Keratinocyte (primary cell): ENCODE measurements at regions not wholly inside any gene's neighbourhood (a gene's known extent, or its start where the extent isn't known, plus 50 kb on each side); places are given as distances from the start of the nearest gene placed in this dataset.
"Not testable (repeated sequence)": the region's sequence is repeated elsewhere in the genome, so short reads cannot be mapped to it uniquely, and the experiment has no call there.

Experiments used
- DNase-seq: peaks from one replicate; pipeline ENCODE4 v3.0.0-alpha.2; 2011; ENCODE audit warnings: low read depth, missing footprints, low spot score
- FAIRE-seq: peaks from 2 replicates; lab custom pipeline; 2011; peaks lifted over from hg19 to GRCh38; lab: Jason Lieb, UNC
- H2AFZ ChIP-seq: 2 replicates; pipeline ENCODE4 v1.6.0; 2012; ENCODE audit warnings: low read length, control low read depth, inconsistent platforms; ENCODE audit not compliant: control insufficient read depth
- H3K27ac ChIP-seq: 2 replicates; pipeline ENCODE4 v1.5.1; 2011; ENCODE audit warnings: low read length; ENCODE audit not compliant: control insufficient read depth, insufficient read depth
- H3K27me3 ChIP-seq: 3 replicates; pipeline ENCODE4 v1.6.0; 2011; ENCODE audit warnings: low read length; ENCODE audit not compliant: control insufficient read depth, insufficient read depth; ENCODE audit errors: extremely low read depth
- H3K36me3 ChIP-seq, 2 experiments: 2 replicates in 1 of 2; 3 replicates in 1 of 2; pipeline ENCODE4 v1.5.1; 2011; ENCODE audit warnings: low read length in 2 of 2, mild to moderate bottlenecking in 1 of 2; ENCODE audit not compliant: control insufficient read depth in 2 of 2, insufficient read depth in 2 of 2; ENCODE audit errors: extremely low read depth in 1 of 2
- H3K4me1 ChIP-seq: 3 replicates; pipeline ENCODE4 v1.5.1; 2011; ENCODE audit warnings: low read length; ENCODE audit not compliant: control insufficient read depth, insufficient read depth; ENCODE audit errors: extremely low read depth
- H3K4me2 ChIP-seq: 3 replicates; pipeline ENCODE4 v1.6.0; 2011; ENCODE audit warnings: low read depth, low read length; ENCODE audit not compliant: control insufficient read depth, insufficient read depth; ENCODE audit errors: extremely low read depth
- H3K4me3 ChIP-seq, 3 experiments: fragments of 200-600 bp in 1 of 3; sonication (generic) in 1 of 3; 2 replicates in 2 of 3; 3 replicates in 1 of 3; pipeline ENCODE4 v1.5.1; 2011 to 2016; ENCODE audit warnings: low read length in 3 of 3, mild to moderate bottlenecking in 3 of 3, control low read depth in 2 of 3, inconsistent platforms in 1 of 3, low read depth in 1 of 3, mixed read lengths in 1 of 3, mixed run types in 1 of 3, moderate library complexity in 1 of 3; ENCODE audit not compliant: control insufficient read depth in 2 of 3, insufficient read depth in 2 of 3; ENCODE audit errors: extremely low read depth in 1 of 3
- H3K79me2 ChIP-seq: 2 replicates; pipeline ENCODE4 v1.6.0; 2012; ENCODE audit warnings: low read length; ENCODE audit not compliant: control insufficient read depth, insufficient read depth
- H3K9ac ChIP-seq: 3 replicates; pipeline ENCODE4 v1.6.0; 2011; ENCODE audit warnings: low read length; ENCODE audit not compliant: control insufficient read depth, insufficient read depth; ENCODE audit errors: extremely low read depth
- H3K9me1 ChIP-seq: 3 replicates; pipeline ENCODE4 v1.6.0; 2011; ENCODE audit warnings: low read length; ENCODE audit not compliant: control insufficient read depth, insufficient read depth; ENCODE audit errors: extremely low read depth
- H3K9me3 ChIP-seq: 2 replicates; pipeline ENCODE4 v1.5.1; 2012; ENCODE audit warnings: low read depth, low read length; ENCODE audit not compliant: control insufficient read depth
- H4K20me1 ChIP-seq: 3 replicates; pipeline ENCODE4 v1.6.0; 2011; ENCODE audit warnings: low read length; ENCODE audit not compliant: control insufficient read depth, insufficient read depth; ENCODE audit errors: extremely low read depth
- CTCF ChIP-seq, 3 experiments: IDR thresholded peaks in 1 of 3; conservative IDR thresholded peaks in 1 of 3; optimal IDR thresholded peaks in 1 of 3; 2 replicates in 2 of 3; 3 replicates in 1 of 3; pipeline versions ENCODE3 to v1.5.1; 2011; ENCODE audit warnings: low read length in 3 of 3, mild to moderate bottlenecking in 3 of 3, moderate library complexity in 2 of 3, control low read depth in 1 of 3, inconsistent platforms in 1 of 3; ENCODE audit not compliant: insufficient read depth in 2 of 3; ENCODE audit errors: extremely low read depth in 1 of 3
- EZH2 ChIP-seq: IDR thresholded peaks from one replicate; pipeline ENCODE4 v1.6.1; 2012; ENCODE audit warnings: inconsistent platforms, mild to moderate bottlenecking, low read length, moderate library complexity
- dilution Hi-C: fragments of 300-500 bp; cut with MboI; formaldehyde crosslinking; loops from one replicate; pipeline ENCODE4 v1.7.0; 2020; ENCODE audit warnings: low sequenced_read_pairs; ENCODE audit not compliant: extremely low pct_ligation_motif_present

- no peak for TF ChIP-seq EZH2
- FAIRE-seq = no peak
Observed at GRCh38 chr4:36601864-36602495, 320.6 kb downstream of the DTHD1 start.

GRCh38 chr4:36609661-36610060 lies 328.2 kb downstream of the DTHD1 start:
- Histone ChIP-seq H3K4me1 (peaks cover 3% of the 10 kb centered on the region), H3K4me2 (no peak overlapping the region), H3K9ac (no peak overlapping the region), H3K36me3 (no peaks in the 10 kb centered on the region), H4K20me1 (no peaks in the 10 kb centered on the region), H3K79me2 (no peaks in the 10 kb centered on the region), H3K27me3 (no peaks in the 10 kb centered on the region), H2AFZ (no peak overlapping the region), H3K9me1 (no peaks in the 10 kb centered on the region), H3K4me3 (no peak overlapping the region), H3K27ac (no peak overlapping the region), H3K9me3 (no peaks in the 10 kb centered on the region)
- TF ChIP-seq EZH2 = no peak
- TF ChIP-seq CTCF (optimal IDR thresholded peaks at IDR 0.05 in 1 of 3, IDR thresholded peaks at IDR 0.05 in 1 of 3, conservative IDR thresholded peaks at IDR 0.05 in 1 of 3; ENCODE audit: extremely low read depth in 1 of 3, insufficient read depth in 2 of 3, low read length in 3 of 3) = no peak
- FAIRE-seq (no peak), DNase-seq (no peak)
- dilution Hi-C loops = no loop called here

More at GRCh38 chr4:36601864-36602495, 320.6 kb downstream of the DTHD1 start:
- Histone ChIP-seq H3K79me2 (no peaks in the 10 kb centered on the region), H3K9me3 (no peaks in the 10 kb centered on the region), H3K4me1 (no peaks in the 10 kb centered on the region), H3K4me2 (no peak overlapping the region), H3K9ac (no peak overlapping the region), H3K27me3 (no peaks in the 10 kb centered on the region), H3K36me3 (no peaks in the 10 kb centered on the region), H2AFZ (no peak overlapping the region), H3K27ac (no peak overlapping the region), H4K20me1 (no peaks in the 10 kb centered on the region), H3K9me1 (no peaks in the 10 kb centered on the region), H3K4me3 (no peak overlapping the region)
- dilution Hi-C loops = no loop called here
- no peak for DNase-seq

GRCh38 chr4:36610628-36611027 lies 329.2 kb downstream of the DTHD1 start:
- H2AFZ ChIP-seq = no peak overlapping the region
- DNase-seq (no peak), FAIRE-seq (no peak)
- dilution Hi-C loops = no loop called here
- H3K4me3 ChIP-seq = no peak overlapping the region
- no peaks in the 10 kb centered on the region for H4K20me1 ChIP-seq
- no peak overlapping the region for H3K27ac ChIP-seq
- no peaks in the 10 kb centered on the region for H3K27me3 ChIP-seq
- TF ChIP-seq EZH2 = no peak
- no peaks in the 10 kb centered on the region for H3K9me1 ChIP-seq
- no peaks in the 10 kb centered on the region for H3K9me3 ChIP-seq
- no peak overlapping the region for H3K4me2 ChIP-seq
- peaks cover 3% of the 10 kb centered on the region for H3K4me1 ChIP-seq
- no peaks in the 10 kb centered on the region for H3K79me2 ChIP-seq
- H3K9ac ChIP-seq = no peak overlapping the region
- H3K36me3 ChIP-seq = no peaks in the 10 kb centered on the region

- H3K9ac ChIP-seq, H3K4me1 ChIP-seq, H3K9me1 ChIP-seq, DNase-seq, dilution Hi-C loops, H2AFZ ChIP-seq, H3K27me3 ChIP-seq, H3K36me3 ChIP-seq, H3K79me2 ChIP-seq, H3K27ac ChIP-seq, H4K20me1 ChIP-seq, FAIRE-seq, H3K4me3 ChIP-seq, H3K4me2 ChIP-seq, H3K9me3 ChIP-seq: not testable (repeated sequence)
Observed at GRCh38 chr4:36613142-36613541, 331.7 kb downstream of the DTHD1 start.
